NCI-H1105 (cell line): ENCODE measurements at regions not wholly inside any gene's neighbourhood (a gene's known extent, or its start where the extent isn't known, plus 50 kb on each side); places are given as distances from the start of the nearest gene placed in this dataset.

ENCODE experiments used
- DNase-seq: peaks from one replicate; lab custom pipeline; 2025; lab: John Stamatoyannopoulos, UW

- DNase-seq: no peak
Measured at GRCh38 chr14:61108496-61109141, 127.6 kb downstream of the SLC38A6 start.

GRCh38 chr14:61107869-61108493 is 126.9 kb downstream of the SLC38A6 start:
- no peak for DNase-seq

GRCh38 chr14:61106959-61107641 is 126.1 kb downstream of the SLC38A6 start:
- no peak for DNase-seq

GRCh38 chr14:61106271-61106958 is 125.4 kb downstream of the SLC38A6 start:
- DNase-seq: no peak

GRCh38 chr14:61104358-61104757 is 123.3 kb downstream of the SLC38A6 start:
- no peak for DNase-seq

GRCh38 chr14:61103541-61104339 is 122.7 kb downstream of the SLC38A6 start:
- no peak for DNase-seq

GRCh38 chr14:61102549-61103466 is 121.8 kb downstream of the SLC38A6 start:
- DNase-seq: no peak
